ENCODE measurements at regions not wholly inside any gene's neighbourhood (a gene's known extent, or its start where the extent isn't known, plus 50 kb on each side); places are given as distances from the start of the nearest gene placed in this dataset.
A peak's percentile ranks its signal among the peaks of the same experiment; 100 is the strongest.

- no peaks in the 10 kb centered on the region for H3K9me1 ChIP-seq (ENCODE audit: insufficient read depth, low read length)
- ATAC-seq (ENCODE audit: low read depth) (no peak), DNase-seq (no peak)
- no peak overlapping the region for H3K14ac ChIP-seq (replicated peaks; ENCODE audit: low read depth, low read length)
- no peaks in the 10 kb centered on the region for H3K79me1 ChIP-seq (ENCODE audit: low read depth in 1 of 2, low read length in 2 of 2)
- no peak overlapping the region for H3K18ac ChIP-seq (ENCODE audit: low read depth, low read length)
- WGBS, 2 experiments (ENCODE audit: extremely low coverage in 2 of 2, insufficient read length in 1 of 2): no CpG with 5 or more reads among the region's 1 CpG
- H3K23ac ChIP-seq (ENCODE audit: low read depth, low read length): no peak overlapping the region
- dilution Hi-C loops (cut with HindIII; ENCODE audit: low sequenced_read_pairs, unreplicated experiment): no loop called here
- H4K20me1 ChIP-seq (ENCODE audit: insufficient read depth, low read length): no peaks in the 10 kb centered on the region; the same call in 1 of the 2 replicates
- H3K27ac ChIP-seq (ENCODE audit: insufficient read depth, low read length): no peak overlapping the region
- peaks cover 18% of the 10 kb centered on the region for H3K27me3 ChIP-seq (ENCODE audit: control insufficient read depth, insufficient read depth, low read length)
- H4K91ac ChIP-seq (ENCODE audit: insufficient read depth, low read depth, low read length): no peak overlapping the region
- CTCF ChIA-PET: no interaction called here
- H3K9me3 ChIP-seq (ENCODE audit: control insufficient read depth, insufficient read depth, low read length): no peaks in the 10 kb centered on the region
- no peak overlapping the region for H3K9ac ChIP-seq (ENCODE audit: low read depth, low read length)
- no peak overlapping the region for H4K5ac ChIP-seq (ENCODE audit: low read depth, low read length)
- H2BK20ac ChIP-seq (ENCODE audit: low read depth, low read length): no peak overlapping the region
- no peak overlapping the region for H2AK9ac ChIP-seq (replicated peaks; ENCODE audit: low read depth, low read length, poor library complexity)
- no peak overlapping the region for H4K8ac ChIP-seq (ENCODE audit: low read depth in 2 of 2, low read length in 2 of 2)
- H3K4ac ChIP-seq (ENCODE audit: low read depth, low read length): no peak overlapping the region
- H3K4me1 ChIP-seq (ENCODE audit: control insufficient read depth, insufficient read depth, low read length): no peaks in the 10 kb centered on the region
- H3K36me3 ChIP-seq (ENCODE audit: control insufficient read depth, insufficient read depth, low read length): no peaks in the 10 kb centered on the region
- no peak overlapping the region for H2BK120ac ChIP-seq (ENCODE audit: low read depth, low read length)
- intact Hi-C loops (cut with micrococcal nuclease): no loop called here
- no peak overlapping the region for H3K4me3 ChIP-seq (ENCODE audit: insufficient read depth, low read depth, low read length)
- no peak overlapping the region for H2BK15ac ChIP-seq (ENCODE audit: low read depth, low read length)
- no peak overlapping the region for H2BK5ac ChIP-seq (ENCODE audit: low read depth, low read length, poor library complexity, severe bottlenecking)
- in situ Hi-C loops (cut with MboI; ENCODE audit: low sequenced_read_pairs): no loop called here
- no peak overlapping the region for H3K4me2 ChIP-seq (ENCODE audit: low read depth, low read length)
- H3K56ac ChIP-seq (ENCODE audit: extremely low read depth, insufficient read depth, low read length): no peak overlapping the region
- POLR2A ChIA-PET (ENCODE audit: unreplicated experiment): no interaction called here
- no TSS peak for BruUV-seq (replicated peaks)
- H2AFZ ChIP-seq (replicated peaks; ENCODE audit: low read length, poor library complexity): no peak overlapping the region
- peak; percentile 65 for TF ChIP-seq MAFK (IDR thresholded peaks at IDR 0.05; ENCODE audit: low read depth, low read length)
- no peak for TF ChIP-seq POLR2A (IDR thresholded peaks at IDR 0.05; ENCODE audit: low read depth, low read length)
- no peak overlapping the region for H2AK5ac ChIP-seq (ENCODE audit: low read depth, low read length)
These were observed 117.8 kb upstream of the ESX1 start for GRCh38 chrX:104372547-104372946.

Measured in IMR-90 (cell line).